Uterus (tissue), 2 donors: ENCODE measurements at regions not wholly inside any gene's neighbourhood (a gene's known extent, or its start where the extent isn't known, plus 50 kb on each side); places are given as distances from the start of the nearest gene placed in this dataset.

Experiments used
- CTCF ChIP-seq, 4 experiments: fragments of 200-600 bp in 2 of 4; fragments of 450-650 bp in 2 of 4; sonication (generic) in 2 of 4; IDR thresholded peaks; one replicate each; pipeline ENCODE4 v1.5.1; 2016 to 2019; ENCODE audit warnings: antibody characterized with exemption in 4 of 4, mild to moderate bottlenecking in 2 of 4, moderate library complexity in 1 of 4
- POLR2A ChIP-seq, 2 donors: fragments of 450-650 bp; IDR thresholded peaks; one replicate each; pipeline ENCODE4 v1.6.1; 2016; ENCODE audit warnings: antibody characterized with exemption in 2 of 2, mild to moderate bottlenecking in 1 of 2, moderate library complexity in 1 of 2

DNA sequence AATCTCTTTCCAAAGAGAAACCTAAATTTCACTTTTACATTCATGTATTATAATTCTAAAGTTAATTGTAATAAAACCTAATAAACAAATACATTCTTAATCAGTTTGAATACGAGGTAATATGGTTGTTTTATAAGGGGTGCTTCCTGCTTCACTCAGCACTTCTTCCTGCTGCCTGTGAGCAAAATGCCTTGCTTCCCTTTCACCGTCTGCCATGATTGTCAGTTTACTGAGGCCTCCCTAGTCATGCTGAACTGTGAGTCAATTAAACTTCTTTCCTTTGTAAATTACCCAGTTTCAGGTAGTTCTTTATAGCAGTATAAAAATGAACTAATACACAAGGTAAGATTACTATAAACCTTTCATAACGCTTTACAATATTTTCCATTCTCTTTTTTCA lies 491.1 kb upstream of the LRRC7 start:
- TF ChIP-seq CTCF (IDR thresholded peaks at IDR 0.05) (no peak), POLR2A (IDR thresholded peaks at IDR 0.05) (no peak)
